ENCODE measurements at regions not wholly inside any gene's neighbourhood (a gene's known extent, or its start where the extent isn't known, plus 50 kb on each side); places are given as distances from the start of the nearest gene placed in this dataset.

- no peak for DNase-seq
Observed at GRCh38 chr3:31357451-31357850, 175.3 kb upstream of the STT3B start.

GRCh38 chr3:31358473-31359070 lies 174.2 kb upstream of the STT3B start:
- no peak for DNase-seq

- DNase-seq: no peak
Observed at GRCh38 chr3:31361371-31362273, 171.1 kb upstream of the STT3B start.

- no peak for DNase-seq
Observed at GRCh38 chr3:31364188-31364587, 168.5 kb upstream of the STT3B start.

- no peak for DNase-seq
Observed at GRCh38 chr3:31364711-31365110, 168.0 kb upstream of the STT3B start.

- DNase-seq: no peak
Observed at GRCh38 chr3:31367518-31367917, 165.2 kb upstream of the STT3B start.

- DNase-seq: no peak
Observed at GRCh38 chr3:31369637-31370379, 162.9 kb upstream of the STT3B start.

GRCh38 chr3:31370380-31370666 lies 162.4 kb upstream of the STT3B start:
- DNase-seq: no peak

GRCh38 chr3:31370681-31371080 lies 162.0 kb upstream of the STT3B start:
- DNase-seq: no peak

- no peak for DNase-seq
Observed at GRCh38 chr3:31371484-31372177, 161.1 kb upstream of the STT3B start.

GRCh38 chr3:31373681-31374080 lies 159.0 kb upstream of the STT3B start:
- DNase-seq: no peak

- DNase-seq: no peak
Observed at GRCh38 chr3:31377045-31377642, 155.6 kb upstream of the STT3B start.

- no peak for DNase-seq
Observed at GRCh38 chr3:31378231-31378630, 154.5 kb upstream of the STT3B start.

- DNase-seq: no peak
Observed at GRCh38 chr3:31379598-31379997, 153.1 kb upstream of the STT3B start.

- no peak for DNase-seq
Observed at GRCh38 chr3:31382856-31383255, 149.9 kb upstream of the STT3B start.

- DNase-seq: no peak
Observed at GRCh38 chr3:31384117-31384516, 148.6 kb upstream of the STT3B start.

- no peak for DNase-seq
Observed at GRCh38 chr3:31389939-31390338, 142.8 kb upstream of the STT3B start.

GRCh38 chr3:31390466-31390865 lies 142.3 kb upstream of the STT3B start:
- no peak for DNase-seq

- DNase-seq: no peak
Observed at GRCh38 chr3:31391150-31391549, 141.6 kb upstream of the STT3B start.

GRCh38 chr3:31392568-31392967 lies 140.2 kb upstream of the STT3B start:
- no peak for DNase-seq

GRCh38 chr3:31399271-31399670 lies 133.5 kb upstream of the STT3B start:
- DNase-seq: no peak

GRCh38 chr3:31402117-31402516 lies 130.6 kb upstream of the STT3B start:
- no peak for DNase-seq

GRCh38 chr3:31403197-31403596 lies 129.5 kb upstream of the STT3B start:
- DNase-seq: no peak

Measured in CD4-positive, alpha-beta T cell treated with Interferon gamma for 1 hour (primary cell).